GM12872 (cell line): ENCODE measurements at regions not wholly inside any gene's neighbourhood (a gene's known extent, or its start where the extent isn't known, plus 50 kb on each side); places are given as distances from the start of the nearest gene placed in this dataset.

ENCODE experiments used
- TF ChIP-seq, protein P1 (sequence below): IDR thresholded peaks from 3 replicates; pipeline ENCODE4 v1.5.1; 2011; ENCODE audit warnings: low read depth, mild to moderate bottlenecking, low read length, moderate library complexity; ENCODE audit not compliant: insufficient read depth

DNA sequence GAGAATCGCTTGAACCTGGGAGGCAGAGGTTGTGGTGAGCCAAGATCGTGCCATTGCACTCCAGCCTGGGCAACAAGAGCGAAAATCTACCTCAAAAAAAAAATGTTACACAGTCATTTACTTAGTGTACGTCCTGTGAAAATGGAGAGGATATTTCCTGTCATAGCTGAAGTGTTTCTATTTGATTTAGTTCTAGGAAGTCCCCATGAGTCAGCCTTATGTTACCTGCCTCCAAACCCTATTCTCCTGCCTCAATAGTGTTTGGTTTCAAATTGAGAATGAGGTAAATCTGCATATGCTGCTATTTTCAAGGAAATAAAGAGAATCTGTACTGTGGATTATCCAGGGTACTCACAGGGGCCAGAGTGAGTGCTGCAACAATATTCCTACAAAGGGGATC is 1284.5 kb upstream of the AUTS2 start:
- TF ChIP-seq, protein P1, sequence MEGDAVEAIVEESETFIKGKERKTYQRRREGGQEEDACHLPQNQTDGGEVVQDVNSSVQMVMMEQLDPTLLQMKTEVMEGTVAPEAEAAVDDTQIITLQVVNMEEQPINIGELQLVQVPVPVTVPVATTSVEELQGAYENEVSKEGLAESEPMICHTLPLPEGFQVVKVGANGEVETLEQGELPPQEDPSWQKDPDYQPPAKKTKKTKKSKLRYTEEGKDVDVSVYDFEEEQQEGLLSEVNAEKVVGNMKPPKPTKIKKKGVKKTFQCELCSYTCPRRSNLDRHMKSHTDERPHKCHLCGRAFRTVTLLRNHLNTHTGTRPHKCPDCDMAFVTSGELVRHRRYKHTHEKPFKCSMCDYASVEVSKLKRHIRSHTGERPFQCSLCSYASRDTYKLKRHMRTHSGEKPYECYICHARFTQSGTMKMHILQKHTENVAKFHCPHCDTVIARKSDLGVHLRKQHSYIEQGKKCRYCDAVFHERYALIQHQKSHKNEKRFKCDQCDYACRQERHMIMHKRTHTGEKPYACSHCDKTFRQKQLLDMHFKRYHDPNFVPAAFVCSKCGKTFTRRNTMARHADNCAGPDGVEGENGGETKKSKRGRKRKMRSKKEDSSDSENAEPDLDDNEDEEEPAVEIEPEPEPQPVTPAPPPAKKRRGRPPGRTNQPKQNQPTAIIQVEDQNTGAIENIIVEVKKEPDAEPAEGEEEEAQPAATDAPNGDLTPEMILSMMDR = no peak

DNA sequence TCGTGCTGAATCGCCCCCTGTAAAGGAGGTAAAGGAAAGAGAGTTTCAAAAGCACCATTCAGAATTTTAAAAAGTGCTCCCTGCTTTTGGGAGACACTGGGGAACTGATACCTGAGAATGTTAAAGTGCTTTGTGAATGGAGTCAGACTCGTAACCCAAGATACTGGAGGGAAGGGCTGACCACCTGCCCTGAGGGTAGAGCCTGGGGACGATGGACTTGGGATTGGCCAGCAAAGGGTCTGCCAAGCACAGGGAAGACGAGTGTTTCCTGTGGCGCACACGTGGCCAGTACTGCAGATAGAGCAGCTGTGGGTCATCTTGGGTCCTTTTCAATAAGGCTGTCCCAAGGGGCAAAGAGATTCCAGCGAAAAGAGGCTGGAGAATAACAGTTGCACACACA is 1284.1 kb upstream of the AUTS2 start:
- TF ChIP-seq, protein P1 = no peak

DNA sequence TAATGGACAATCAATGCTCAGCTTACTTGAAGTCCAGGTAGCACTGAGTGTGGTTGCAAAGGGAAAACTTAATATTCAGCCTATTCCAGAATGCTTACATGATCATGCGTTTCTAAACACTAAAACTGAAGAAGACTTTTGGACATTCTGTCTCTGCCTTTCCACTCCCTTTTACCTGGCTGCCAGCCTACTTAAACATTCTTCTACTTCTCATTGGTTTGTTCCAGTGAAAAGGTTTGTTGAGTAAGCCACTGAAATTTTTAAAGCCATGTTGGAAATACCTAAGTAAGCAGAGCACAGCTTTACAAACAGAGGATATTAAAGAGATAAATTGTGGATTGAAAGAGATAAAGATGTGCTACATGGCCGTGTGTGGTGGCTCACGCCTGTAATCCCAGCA is 1280.8 kb upstream of the AUTS2 start:
- TF ChIP-seq, protein P1 = no peak

DNA sequence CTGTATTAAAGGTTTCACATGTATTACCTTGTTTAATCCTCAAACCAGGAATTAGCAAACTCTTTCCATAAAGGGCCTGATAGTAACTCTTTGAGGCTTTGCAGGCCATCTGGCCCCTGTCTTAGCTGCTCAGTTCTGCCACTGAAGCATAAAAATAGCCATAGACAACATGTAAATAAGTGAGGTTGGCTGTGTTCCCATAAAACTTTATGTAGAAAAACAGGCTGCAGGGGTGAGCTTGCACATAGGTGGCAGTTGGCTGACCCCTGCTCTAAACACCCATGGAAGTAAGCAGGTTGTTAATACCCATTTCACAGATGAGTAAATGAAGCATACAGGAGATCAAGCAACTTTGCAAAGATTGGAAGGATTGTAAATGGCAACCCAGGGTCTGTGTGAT is 1279.2 kb upstream of the AUTS2 start:
- TF ChIP-seq, protein P1 = no peak

DNA sequence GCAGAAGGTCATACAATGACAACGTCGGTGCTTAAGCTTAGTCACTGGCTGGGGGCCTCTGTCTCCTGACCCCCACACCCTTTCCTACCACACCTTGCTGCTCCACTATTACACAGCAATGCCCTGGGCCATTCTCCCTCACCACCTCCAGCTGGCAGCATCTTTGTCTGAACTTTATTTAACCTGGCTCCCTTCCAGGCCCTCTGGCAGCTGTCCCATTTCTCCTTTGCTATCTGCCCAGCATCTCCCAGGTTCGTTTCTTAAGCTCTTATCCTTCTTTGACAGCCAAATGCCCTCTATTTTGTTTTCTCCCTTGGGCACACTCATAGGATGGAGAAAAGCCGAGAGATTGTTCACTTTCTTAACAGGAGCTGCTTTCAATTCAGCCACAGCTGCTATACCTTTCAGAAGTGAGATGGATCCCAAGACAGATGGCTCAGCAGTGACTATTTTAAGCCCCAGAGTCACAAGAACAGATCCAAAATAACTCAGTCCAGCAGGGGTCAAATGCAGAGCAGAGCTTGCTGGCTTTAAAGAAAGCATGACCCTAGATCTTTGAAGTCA is 1277.1 kb upstream of the AUTS2 start:
- TF ChIP-seq, protein P1 = no peak

DNA sequence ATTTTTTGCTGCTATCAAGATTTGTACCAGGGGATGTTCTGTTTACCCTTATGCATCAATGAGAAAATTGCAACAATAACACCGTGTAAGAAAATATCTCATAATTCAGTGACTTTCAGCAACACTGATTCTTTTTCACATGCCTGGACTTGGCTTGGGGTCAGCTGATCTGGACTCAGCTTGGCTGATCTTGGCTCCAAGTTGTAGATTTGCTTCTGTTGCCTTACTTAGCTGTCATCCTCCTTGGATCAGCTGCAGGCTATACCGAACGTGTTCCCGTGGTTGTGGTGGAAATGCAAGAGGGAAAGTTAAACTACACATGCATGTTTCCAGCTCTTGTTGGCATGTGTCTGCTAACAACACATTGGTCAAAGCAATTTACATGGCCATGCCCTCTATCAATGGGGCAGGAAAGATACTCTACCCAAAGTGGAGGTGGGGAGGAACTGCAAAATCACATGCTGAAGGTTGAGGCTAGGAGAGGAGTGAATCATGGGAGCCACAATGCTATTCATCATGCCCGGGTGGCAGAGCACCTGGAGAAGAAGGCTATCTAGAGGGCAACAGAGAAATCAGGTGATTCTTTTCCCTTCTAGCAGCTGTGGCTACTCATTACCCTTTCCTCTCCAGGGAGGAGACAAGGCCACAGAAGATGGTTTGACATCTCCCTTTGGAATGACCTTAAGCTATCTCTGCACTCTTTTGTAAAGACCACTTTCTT is 1276.3 kb upstream of the AUTS2 start:
- TF ChIP-seq, protein P1 = no peak

DNA sequence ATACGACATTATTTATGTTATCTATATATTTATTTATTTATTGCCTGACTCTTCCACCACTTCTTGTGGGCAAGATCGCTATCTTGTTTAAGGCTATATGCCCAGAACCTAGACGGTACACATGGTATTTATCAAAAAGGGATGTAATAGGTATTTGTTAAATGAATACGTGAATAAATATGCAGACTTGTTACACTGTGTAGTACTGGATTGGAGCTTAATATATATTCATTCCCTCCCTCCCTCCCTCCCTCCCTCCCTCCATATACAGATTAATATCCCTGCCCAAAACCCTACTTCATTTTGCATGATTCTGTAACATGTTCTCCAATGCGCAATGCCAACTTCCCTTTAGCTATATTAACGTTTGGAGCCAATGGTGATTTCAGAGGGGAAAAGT is 1273.7 kb upstream of the AUTS2 start:
- TF ChIP-seq, protein P1 = no peak
